Prostate gland (tissue), 2 donors: ENCODE measurements at regions not wholly inside any gene's neighbourhood (a gene's known extent, or its start where the extent isn't known, plus 50 kb on each side); places are given as distances from the start of the nearest gene placed in this dataset.

Source experiments
- POLR2A ChIP-seq: fragments of 450-650 bp; IDR thresholded peaks from one replicate; pipeline ENCODE4 v1.6.1; 2016; ENCODE audit warnings: antibody characterized with exemption, mild to moderate bottlenecking
- POLR2AphosphoS5 ChIP-seq: sonication (generic); formaldehyde crosslinking; IDR thresholded peaks from one replicate; pipeline ENCODE4 v1.6.1; 2017; ENCODE audit warnings: antibody characterized with exemption
- TF ChIP-seq, protein P1 (sequence below), 4 experiments: fragments of 200-600 bp in 2 of 4; fragments of 450-650 bp in 2 of 4; sonication (generic) in 2 of 4; IDR thresholded peaks; 1 replicate in 3 of 4; 2 replicates in 1 of 4; pipeline ENCODE4 v1.5.1; 2016 to 2019; ENCODE audit warnings: antibody characterized with exemption in 4 of 4, mild to moderate bottlenecking in 2 of 4, moderate library complexity in 2 of 4

DNA sequence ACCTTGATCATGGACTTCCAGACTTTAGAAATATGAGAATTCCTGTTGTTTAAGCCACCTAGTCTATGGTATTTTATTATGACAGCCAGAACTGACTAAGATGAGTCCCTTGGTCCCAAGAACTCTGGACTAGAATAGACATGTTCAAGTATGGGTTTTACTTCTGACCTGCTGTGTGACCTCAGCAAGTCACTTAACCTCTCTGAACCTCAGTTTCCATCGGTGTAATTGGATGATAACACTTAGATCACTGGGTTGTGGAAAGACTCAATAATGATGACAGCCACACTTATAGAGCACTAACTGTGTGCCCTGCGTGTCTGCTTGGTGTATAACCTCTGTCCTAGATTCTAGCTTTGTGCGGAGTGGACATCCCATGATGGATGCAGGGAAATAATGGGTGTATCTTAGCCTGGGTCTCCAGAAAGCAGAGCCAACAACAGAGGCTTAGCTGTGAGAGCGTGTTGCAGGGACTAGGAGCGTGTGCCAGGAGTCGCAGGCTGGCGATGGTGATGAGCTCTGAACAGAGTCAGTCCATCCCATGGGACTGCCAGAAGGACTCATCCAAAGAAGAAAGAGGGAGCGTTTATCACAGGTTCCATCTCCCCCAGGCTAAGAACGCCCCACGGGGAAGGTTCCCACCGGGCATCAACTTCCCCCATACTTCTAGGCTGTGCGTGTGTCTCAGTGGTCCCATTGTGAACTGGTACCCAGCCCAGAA, 93.2 kb upstream of the TP53I11 start:
- TF ChIP-seq POLR2AphosphoS5 = no peak
- TF ChIP-seq, protein P1, sequence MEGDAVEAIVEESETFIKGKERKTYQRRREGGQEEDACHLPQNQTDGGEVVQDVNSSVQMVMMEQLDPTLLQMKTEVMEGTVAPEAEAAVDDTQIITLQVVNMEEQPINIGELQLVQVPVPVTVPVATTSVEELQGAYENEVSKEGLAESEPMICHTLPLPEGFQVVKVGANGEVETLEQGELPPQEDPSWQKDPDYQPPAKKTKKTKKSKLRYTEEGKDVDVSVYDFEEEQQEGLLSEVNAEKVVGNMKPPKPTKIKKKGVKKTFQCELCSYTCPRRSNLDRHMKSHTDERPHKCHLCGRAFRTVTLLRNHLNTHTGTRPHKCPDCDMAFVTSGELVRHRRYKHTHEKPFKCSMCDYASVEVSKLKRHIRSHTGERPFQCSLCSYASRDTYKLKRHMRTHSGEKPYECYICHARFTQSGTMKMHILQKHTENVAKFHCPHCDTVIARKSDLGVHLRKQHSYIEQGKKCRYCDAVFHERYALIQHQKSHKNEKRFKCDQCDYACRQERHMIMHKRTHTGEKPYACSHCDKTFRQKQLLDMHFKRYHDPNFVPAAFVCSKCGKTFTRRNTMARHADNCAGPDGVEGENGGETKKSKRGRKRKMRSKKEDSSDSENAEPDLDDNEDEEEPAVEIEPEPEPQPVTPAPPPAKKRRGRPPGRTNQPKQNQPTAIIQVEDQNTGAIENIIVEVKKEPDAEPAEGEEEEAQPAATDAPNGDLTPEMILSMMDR (IDR thresholded peaks at IDR 0.05) = no peak
- TF ChIP-seq POLR2A = no peak
